AG04450 (cell line): ENCODE measurements at regions not wholly inside any gene's neighbourhood (a gene's known extent, or its start where the extent isn't known, plus 50 kb on each side); places are given as distances from the start of the nearest gene placed in this dataset.

ENCODE experiments used
- CTCF ChIA-PET: fragments of 300-600, 350-600 bp; formaldehyde crosslinking; extraction: SDS; loops from one replicate; lab custom pipeline; 2022; ENCODE audit warnings: antibody characterized with exemption, inconsistent platforms; lab: Charles Lee
- POLR2A ChIA-PET: fragments of 350-600 bp; formaldehyde crosslinking; extraction: SDS; loops from one replicate; lab custom pipeline; 2021; ENCODE audit warnings: antibody characterized with exemption, inconsistent platforms; lab: Yijun Ruan, JAX
- DNase-seq: peaks from one replicate; pipeline ENCODE4 v3.0.0-alpha.2; 2011; ENCODE audit warnings: low read depth, low spot score
- H3K27ac ChIP-seq: one replicate; pipeline ENCODE4 v1.5.1; 2012; ENCODE audit warnings: low read depth, low read length, control low read depth
- H3K27me3 ChIP-seq: one replicate; pipeline ENCODE4 v1.6.0; 2012; ENCODE audit warnings: low read length; ENCODE audit not compliant: control insufficient read depth, insufficient read depth
- H3K4me3 ChIP-seq: 2 replicates; pipeline ENCODE4 v1.5.1; 2011; ENCODE audit warnings: mild to moderate bottlenecking, low read depth, low read length, control low read depth
- H3K9me3 ChIP-seq: 2 replicates; pipeline ENCODE4 v1.5.1; 2012; ENCODE audit warnings: low read length; ENCODE audit not compliant: control insufficient read depth, insufficient read depth
- TF ChIP-seq, protein P1 (sequence below): IDR thresholded peaks from 2 replicates; pipeline ENCODE4 v1.5.1; 2011; ENCODE audit warnings: low read depth, low read length, control low read depth, inconsistent platforms

DNA sequence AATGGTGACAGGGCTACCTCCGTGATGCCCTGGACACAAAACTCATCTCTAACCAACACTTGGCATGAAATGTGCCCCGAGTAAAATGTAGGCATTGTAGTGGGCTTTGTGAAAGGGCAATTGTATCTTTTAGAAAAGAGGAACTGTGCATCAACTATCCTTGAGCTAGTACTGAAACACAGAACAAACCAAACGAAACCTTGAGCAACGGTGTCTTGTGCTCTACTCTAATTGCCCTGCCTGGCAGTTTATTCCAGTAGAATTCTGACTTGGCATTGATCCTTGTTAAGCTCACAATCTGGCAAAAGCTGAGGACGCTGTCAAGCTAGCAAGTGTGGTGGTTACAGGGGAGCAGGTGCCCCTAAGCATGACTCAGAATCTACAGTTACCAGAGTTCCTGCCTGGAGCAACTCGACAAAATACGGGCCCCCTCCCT lies 707.1 kb upstream of the SPRY2 start:
- DNase-seq, result no peak
- ChIA-PET CTCF (no interaction called here), POLR2A (no interaction called here)
- no peak overlapping the region for H3K27ac ChIP-seq
- no peaks in the 10 kb centered on the region for H3K9me3 ChIP-seq
- TF ChIP-seq, protein P1, sequence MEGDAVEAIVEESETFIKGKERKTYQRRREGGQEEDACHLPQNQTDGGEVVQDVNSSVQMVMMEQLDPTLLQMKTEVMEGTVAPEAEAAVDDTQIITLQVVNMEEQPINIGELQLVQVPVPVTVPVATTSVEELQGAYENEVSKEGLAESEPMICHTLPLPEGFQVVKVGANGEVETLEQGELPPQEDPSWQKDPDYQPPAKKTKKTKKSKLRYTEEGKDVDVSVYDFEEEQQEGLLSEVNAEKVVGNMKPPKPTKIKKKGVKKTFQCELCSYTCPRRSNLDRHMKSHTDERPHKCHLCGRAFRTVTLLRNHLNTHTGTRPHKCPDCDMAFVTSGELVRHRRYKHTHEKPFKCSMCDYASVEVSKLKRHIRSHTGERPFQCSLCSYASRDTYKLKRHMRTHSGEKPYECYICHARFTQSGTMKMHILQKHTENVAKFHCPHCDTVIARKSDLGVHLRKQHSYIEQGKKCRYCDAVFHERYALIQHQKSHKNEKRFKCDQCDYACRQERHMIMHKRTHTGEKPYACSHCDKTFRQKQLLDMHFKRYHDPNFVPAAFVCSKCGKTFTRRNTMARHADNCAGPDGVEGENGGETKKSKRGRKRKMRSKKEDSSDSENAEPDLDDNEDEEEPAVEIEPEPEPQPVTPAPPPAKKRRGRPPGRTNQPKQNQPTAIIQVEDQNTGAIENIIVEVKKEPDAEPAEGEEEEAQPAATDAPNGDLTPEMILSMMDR, result no peak
- H3K4me3 ChIP-seq, result no peak overlapping the region
- H3K27me3 ChIP-seq, result no peaks in the 10 kb centered on the region

DNA sequence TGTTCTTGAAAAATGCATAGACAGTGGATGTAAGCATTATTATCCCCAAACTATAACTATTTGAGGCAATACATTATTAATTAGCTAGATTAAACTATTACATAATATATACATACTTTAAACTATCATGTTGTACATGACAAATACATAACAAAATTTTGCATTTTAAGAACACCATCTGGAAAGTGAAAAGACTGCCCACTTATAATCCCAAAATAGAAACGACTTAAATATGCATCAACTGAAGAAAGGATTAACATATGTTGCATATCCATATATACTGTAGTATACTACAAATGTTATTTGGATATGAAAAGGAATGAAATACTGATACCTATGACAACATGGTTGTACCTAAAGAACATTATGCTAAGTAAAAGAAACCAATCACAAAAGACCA lies 700.8 kb upstream of the SPRY2 start:
- POLR2A ChIA-PET, result no interaction called here
- no peak overlapping the region for H3K4me3 ChIP-seq
- TF ChIP-seq, protein P1, result no peak
- H3K27ac ChIP-seq, result no peak overlapping the region
- no peaks in the 10 kb centered on the region for H3K27me3 ChIP-seq
- no peaks in the 10 kb centered on the region for H3K9me3 ChIP-seq
- DNase-seq, result no peak
- CTCF ChIA-PET, result no interaction called here

DNA sequence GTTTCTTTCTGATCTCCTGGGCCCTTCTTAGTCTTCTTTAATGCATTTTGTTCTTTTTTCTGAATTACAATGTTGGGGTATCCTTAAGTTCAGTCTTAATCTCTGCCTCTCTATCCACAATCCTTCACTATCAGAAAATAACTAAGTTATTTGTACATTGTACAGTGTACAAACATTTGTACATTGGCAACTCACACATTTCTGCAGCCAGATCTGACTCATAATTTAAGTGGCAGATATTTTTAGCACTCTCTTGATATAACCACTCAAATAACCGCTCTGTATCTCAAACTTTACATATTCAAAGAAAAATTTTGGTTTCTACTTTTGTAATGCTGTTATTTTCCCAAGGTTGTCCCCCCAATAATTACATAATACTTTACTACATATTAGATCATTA lies 691.1 kb upstream of the SPRY2 start:
- CTCF ChIA-PET, result no interaction called here
- no peaks in the 10 kb centered on the region for H3K27me3 ChIP-seq
- no peak for DNase-seq
- TF ChIP-seq, protein P1, result no peak
- no peak overlapping the region for H3K27ac ChIP-seq
- H3K9me3 ChIP-seq, result no peaks in the 10 kb centered on the region
- POLR2A ChIA-PET, result no interaction called here
- H3K4me3 ChIP-seq, result no peak overlapping the region

GRCh38 chr13:81025091-81025490 lies 684.2 kb upstream of the SPRY2 start:
- ChIA-PET POLR2A (no interaction called here), CTCF (no interaction called here)
- no peaks in the 10 kb centered on the region for H3K9me3 ChIP-seq
- no peak overlapping the region for H3K4me3 ChIP-seq
- TF ChIP-seq, protein P1, result no peak
- DNase-seq, result no peak
- no peak overlapping the region for H3K27ac ChIP-seq
- no peaks in the 10 kb centered on the region for H3K27me3 ChIP-seq

- Histone ChIP-seq H3K9me3 (no peaks in the 10 kb centered on the region), H3K27ac (no peak overlapping the region), H3K27me3 (no peaks in the 10 kb centered on the region), H3K4me3 (no peak overlapping the region)
- CTCF ChIA-PET, result no interaction called here
- POLR2A ChIA-PET, result no interaction called here
- TF ChIP-seq, protein P1, result no peak
- no peak for DNase-seq
These were observed 680.4 kb upstream of the SPRY2 start for GRCh38 chr13:81021284-81021840.
